ENCODE measurements at regions not wholly inside any gene's neighbourhood (a gene's known extent, or its start where the extent isn't known, plus 50 kb on each side); places are given as distances from the start of the nearest gene placed in this dataset.

GRCh38 chr5:73365990-73366667 lies 82.4 kb downstream of the FOXD1 start:
- FAIRE-seq: no peak
- CTCF ChIA-PET: interaction anchor here (0.7 to 5.7 kb wide), 9 partner anchors 12 to 150 kb away, joined by 3 to 37 read pairs (median 6); partner anchors contain the start of gene FOXD1
- H3K4me2 ChIP-seq: peak overlapping the region; percentile 47
- H3K27ac ChIP-seq: peak overlapping the region; percentile 43 to 71; a peak in 5 of 6 replicates
- H3K4me1 ChIP-seq: peaks cover 41% of the 10 kb centered on the region
- H3K9me3 ChIP-seq: no peaks in the 10 kb centered on the region
- H3K4me3 ChIP-seq: no peak overlapping the region
- WGBS (ENCODE audit: missing lambda C conversion rate): 87% methylated on average over 12 of the region's 12 CpGs
- no peak for TF ChIP-seq NPAS2 (CRISPR knock-in tag; IDR thresholded peaks at IDR 0.05; ENCODE audit: borderline replicate concordance)
- no peak for TF ChIP-seq CTCF (IDR thresholded peaks at IDR 0.05)
- TF ChIP-seq HEYL (CRISPR knock-in tag; IDR thresholded peaks at IDR 0.05): no peak
- no peak for TF ChIP-seq SREBF2 (IDR thresholded peaks at IDR 0.05)
- no peak for TF ChIP-seq EHF (CRISPR knock-in tag; IDR thresholded peaks at IDR 0.05)
- no peak for TF ChIP-seq EHMT2 (IDR thresholded peaks at IDR 0.05; ENCODE audit: low read depth)
- no peak for TF ChIP-seq RAD21 (conservative IDR thresholded peaks at IDR 0.05 in 1 of 2, IDR thresholded peaks at IDR 0.05 in 1 of 2)
- TF ChIP-seq HOXA7 (CRISPR knock-in tag; IDR thresholded peaks at IDR 0.05): no peak
- TF ChIP-seq KDM5A (IDR thresholded peaks at IDR 0.05): no peak
- TF ChIP-seq CBX2 (IDR thresholded peaks at IDR 0.05; ENCODE audit: borderline replicate concordance, low read depth): no peak
- no peak for TF ChIP-seq RNF2 (IDR thresholded peaks at IDR 0.05; ENCODE audit: borderline replicate concordance, low read depth)
- TF ChIP-seq TFCP2L1 (CRISPR knock-in tag; IDR thresholded peaks at IDR 0.05): no peak
- TF ChIP-seq, protein P1, sequence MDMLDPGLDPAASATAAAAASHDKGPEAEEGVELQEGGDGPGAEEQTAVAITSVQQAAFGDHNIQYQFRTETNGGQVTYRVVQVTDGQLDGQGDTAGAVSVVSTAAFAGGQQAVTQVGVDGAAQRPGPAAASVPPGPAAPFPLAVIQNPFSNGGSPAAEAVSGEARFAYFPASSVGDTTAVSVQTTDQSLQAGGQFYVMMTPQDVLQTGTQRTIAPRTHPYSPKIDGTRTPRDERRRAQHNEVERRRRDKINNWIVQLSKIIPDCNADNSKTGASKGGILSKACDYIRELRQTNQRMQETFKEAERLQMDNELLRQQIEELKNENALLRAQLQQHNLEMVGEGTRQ (IDR thresholded peaks at IDR 0.05): no peak
- no peak for TF ChIP-seq BHLHE40 (IDR thresholded peaks at IDR 0.05; ENCODE audit: low read depth, low read length)
- TF ChIP-seq, protein P2, sequence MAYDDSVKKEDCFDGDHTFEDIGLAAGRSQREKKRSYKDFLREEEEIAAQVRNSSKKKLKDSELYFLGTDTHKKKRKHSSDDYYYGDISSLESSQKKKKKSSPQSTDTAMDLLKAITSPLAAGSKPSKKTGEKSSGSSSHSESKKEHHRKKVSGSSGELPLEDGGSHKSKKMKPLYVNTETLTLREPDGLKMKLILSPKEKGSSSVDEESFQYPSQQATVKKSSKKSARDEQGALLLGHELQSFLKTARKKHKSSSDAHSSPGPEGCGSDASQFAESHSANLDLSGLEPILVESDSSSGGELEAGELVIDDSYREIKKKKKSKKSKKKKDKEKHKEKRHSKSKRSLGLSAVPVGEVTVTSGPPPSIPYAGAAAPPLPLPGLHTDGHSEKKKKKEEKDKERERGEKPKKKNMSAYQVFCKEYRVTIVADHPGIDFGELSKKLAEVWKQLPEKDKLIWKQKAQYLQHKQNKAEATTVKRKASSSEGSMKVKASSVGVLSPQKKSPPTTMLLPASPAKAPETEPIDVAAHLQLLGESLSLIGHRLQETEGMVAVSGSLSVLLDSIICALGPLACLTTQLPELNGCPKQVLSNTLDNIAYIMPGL (CRISPR knock-in tag; IDR thresholded peaks at IDR 0.05; ENCODE audit: borderline replicate concordance): no peak
- TF ChIP-seq CBX8 (IDR thresholded peaks at IDR 0.05): no peak
- TF ChIP-seq SMC3 (IDR thresholded peaks at IDR 0.05): no peak
- TF ChIP-seq POLR2AphosphoS2 (conservative IDR thresholded peaks at IDR 0.05; ENCODE audit: low read length): no peak
- POLR2A ChIA-PET: interaction anchor here (1.0 to 1.2 kb wide), 2 partner anchors 72 to 82 kb away, joined by 3 to 4 read pairs; partner anchors contain the start of gene FOXD1
- DNase-seq (ENCODE audit: low read depth in 1 of 2, low spot score in 1 of 2): no peak
- no peak for ATAC-seq

DNA sequence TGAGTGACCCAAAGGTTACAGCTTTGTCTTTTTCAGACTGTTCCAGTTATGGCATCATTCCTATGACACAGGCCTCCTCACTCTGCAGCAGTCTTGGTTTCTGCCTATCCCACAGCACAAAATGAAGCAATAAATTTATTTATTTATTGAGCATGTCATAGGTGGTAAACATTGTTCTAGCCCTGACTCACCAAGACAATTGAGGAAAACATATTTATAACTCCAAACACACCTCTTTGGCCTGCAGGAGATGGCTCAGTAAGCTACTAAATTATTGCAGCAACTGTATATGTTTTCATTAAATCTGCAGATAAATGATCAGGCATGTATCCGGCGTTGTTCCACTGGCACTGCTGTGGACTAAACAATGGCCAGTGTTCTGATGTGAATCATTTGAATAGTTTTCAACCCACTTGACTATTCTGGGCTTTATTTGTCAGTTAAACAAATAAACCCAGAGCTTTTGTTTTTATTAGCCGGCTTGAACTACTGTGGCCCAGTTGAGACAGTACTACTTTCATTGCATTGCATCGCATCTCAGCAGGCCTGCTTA lies 83.2 kb downstream of the FOXD1 start:
- H3K4me2 ChIP-seq: peak overlapping the region; percentile 47
- H3K4me3 ChIP-seq: no peak overlapping the region
- H3K4me1 ChIP-seq: peaks cover 35% of the 10 kb centered on the region
- FAIRE-seq (no peak), ATAC-seq (peak; percentile 81 to 85), DNase-seq (ENCODE audit: low read depth in 1 of 2, low spot score in 1 of 2) (peak; percentile 25 to 49)
- peak overlapping the region; percentile 46 to 71; a peak in 5 of 6 replicates for H3K27ac ChIP-seq
- 4% methylated on average over 4 of the region's 4 CpGs for WGBS (ENCODE audit: missing lambda C conversion rate)
- POLR2A ChIA-PET: interaction anchor here (1.0 to 1.2 kb wide), 2 partner anchors 72 to 83 kb away, joined by 3 to 4 read pairs; partner anchors contain the start of gene FOXD1
- H3K9me3 ChIP-seq: no peaks in the 10 kb centered on the region
- CTCF ChIA-PET: interaction anchor here (0.7 to 5.7 kb wide), 12 partner anchors 11 to 150 kb away, joined by 3 to 37 read pairs (median 5); partner anchors contain the start of gene FOXD1
- no peak for TF ChIP-seq SREBF2 (IDR thresholded peaks at IDR 0.05)
- TF ChIP-seq, protein P3, sequence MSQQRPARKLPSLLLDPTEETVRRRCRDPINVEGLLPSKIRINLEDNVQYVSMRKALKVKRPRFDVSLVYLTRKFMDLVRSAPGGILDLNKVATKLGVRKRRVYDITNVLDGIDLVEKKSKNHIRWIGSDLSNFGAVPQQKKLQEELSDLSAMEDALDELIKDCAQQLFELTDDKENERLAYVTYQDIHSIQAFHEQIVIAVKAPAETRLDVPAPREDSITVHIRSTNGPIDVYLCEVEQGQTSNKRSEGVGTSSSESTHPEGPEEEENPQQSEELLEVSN (IDR thresholded peaks at IDR 0.05; ENCODE audit: borderline replicate concordance, low read depth): no peak
- no peak for TF ChIP-seq CHD4 (IDR thresholded peaks at IDR 0.05; ENCODE audit: borderline replicate concordance)
- TF ChIP-seq EP300 (IDR thresholded peaks at IDR 0.05): peak in 1 of 2 experiments; percentile 35; a peak in 1 of 5 replicates
- TF ChIP-seq KDM5A (IDR thresholded peaks at IDR 0.05): no peak
- TF ChIP-seq NFE2L2 (conservative IDR thresholded peaks at IDR 0.05; ENCODE audit: low read length): no peak
- no peak for TF ChIP-seq HOXB5 (CRISPR knock-in tag; IDR thresholded peaks at IDR 0.05)
- no peak for TF ChIP-seq HOXB13 (CRISPR knock-in tag; IDR thresholded peaks at IDR 0.05; ENCODE audit: low read depth)
- TF ChIP-seq ELK1 (IDR thresholded peaks at IDR 0.05; ENCODE audit: low read depth, low read length): no peak
- TF ChIP-seq POLR2A (IDR thresholded peaks at IDR 0.05; ENCODE audit: low read length): no peak
- no peak for TF ChIP-seq RAD21 (conservative IDR thresholded peaks at IDR 0.05 in 1 of 2, IDR thresholded peaks at IDR 0.05 in 1 of 2)
- TF ChIP-seq RNF2 (IDR thresholded peaks at IDR 0.05; ENCODE audit: borderline replicate concordance, low read depth): no peak
- TF ChIP-seq HOXA7 (CRISPR knock-in tag; IDR thresholded peaks at IDR 0.05): no peak
- peak; percentile 13 to 65; a peak in 2 of 4 replicates for TF ChIP-seq CEBPB (IDR thresholded peaks at IDR 0.05)
- TF ChIP-seq CHD2 (IDR thresholded peaks at IDR 0.05; ENCODE audit: low read length, partially characterized antibody): no peak
- no peak for TF ChIP-seq FOSL2 (IDR thresholded peaks at IDR 0.05)
- peak; percentile 76 for TF ChIP-seq FOSL2 (CRISPR knock-in tag; IDR thresholded peaks at IDR 0.05)
- TF ChIP-seq, protein P4, sequence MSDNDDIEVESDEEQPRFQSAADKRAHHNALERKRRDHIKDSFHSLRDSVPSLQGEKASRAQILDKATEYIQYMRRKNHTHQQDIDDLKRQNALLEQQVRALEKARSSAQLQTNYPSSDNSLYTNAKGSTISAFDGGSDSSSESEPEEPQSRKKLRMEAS (IDR thresholded peaks at IDR 0.05): 0 out of 2 replicates have a peak, but pooled peaks have one; percentile 19

Data from A549 (cell line).